GM21367 (cell line): ENCODE measurements at regions not wholly inside any gene's neighbourhood (a gene's known extent, or its start where the extent isn't known, plus 50 kb on each side); places are given as distances from the start of the nearest gene placed in this dataset.

ENCODE experiments used
- ATAC-seq: cut with Tn5 transposase; IDR thresholded peaks from one replicate; pipeline ENCODE4 v1.9.1; 2021; ENCODE audit not compliant: unreplicated experiment

GRCh38 chr13:80040196-80040980 is 300.5 kb downstream of the SPRY2 start:
- ATAC-seq = no peak

- ATAC-seq = peak; percentile 64
Observed at GRCh38 chr13:80039000-80039399, 301.9 kb downstream of the SPRY2 start.

- no peak for ATAC-seq
Observed at GRCh38 chr13:80038371-80038770, 302.6 kb downstream of the SPRY2 start.

- peak; percentile 42 for ATAC-seq
Observed at GRCh38 chr13:80037505-80037888, 303.4 kb downstream of the SPRY2 start.

- ATAC-seq = no peak
Observed at GRCh38 chr13:80036845-80037504, 304.0 kb downstream of the SPRY2 start.

- no peak for ATAC-seq
Observed at GRCh38 chr13:80035096-80035495, 305.8 kb downstream of the SPRY2 start.

GRCh38 chr13:80033951-80034350 is 307.0 kb downstream of the SPRY2 start:
- ATAC-seq = no peak

GRCh38 chr13:80033286-80033685 is 307.6 kb downstream of the SPRY2 start:
- ATAC-seq = no peak

- ATAC-seq = peak; percentile 71
Observed at GRCh38 chr13:80030491-80030890, 310.4 kb downstream of the SPRY2 start.

GRCh38 chr13:80029170-80029569 is 311.8 kb downstream of the SPRY2 start:
- no peak for ATAC-seq

- ATAC-seq = no peak
Observed at GRCh38 chr13:80022146-80022545, 318.8 kb downstream of the SPRY2 start.

- ATAC-seq = peak; percentile 69
Observed at GRCh38 chr13:80012251-80012650, 328.7 kb downstream of the SPRY2 start.

GRCh38 chr13:80011448-80012212 is 329.3 kb downstream of the SPRY2 start:
- no peak for ATAC-seq

- no peak for ATAC-seq
Observed at GRCh38 chr13:80010846-80011245, 330.1 kb downstream of the SPRY2 start.

- ATAC-seq = no peak
Observed at GRCh38 chr13:80010286-80010831, 330.6 kb downstream of the SPRY2 start.

GRCh38 chr13:80009760-80010159 is 331.2 kb downstream of the SPRY2 start:
- no peak for ATAC-seq

GRCh38 chr13:80006940-80007339 is 334.0 kb downstream of the SPRY2 start:
- ATAC-seq = no peak

- no peak for ATAC-seq
Observed at GRCh38 chr13:80001510-80001842, 339.4 kb downstream of the SPRY2 start.

GRCh38 chr13:80000684-80001509 is 340.0 kb downstream of the SPRY2 start:
- no peak for ATAC-seq

GRCh38 chr13:79999601-80000000 is 341.3 kb downstream of the SPRY2 start:
- no peak for ATAC-seq

- no peak for ATAC-seq
Observed at GRCh38 chr13:79998381-79998880, 342.5 kb downstream of the SPRY2 start.
